GM12872 (cell line): ENCODE measurements at regions not wholly inside any gene's neighbourhood (a gene's known extent, or its start where the extent isn't known, plus 50 kb on each side); places are given as distances from the start of the nearest gene placed in this dataset.

Experiments
- CTCF ChIP-seq: IDR thresholded peaks from 3 replicates; pipeline ENCODE4 v1.5.1; 2011; ENCODE audit warnings: low read depth, mild to moderate bottlenecking, low read length, moderate library complexity; ENCODE audit not compliant: insufficient read depth

- TF ChIP-seq CTCF, result no peak
These were observed 96.3 kb upstream of the TSPAN5 start for GRCh38 chr4:98754736-98755135.

- TF ChIP-seq CTCF, result no peak
These were observed 90.8 kb upstream of the TSPAN5 start for GRCh38 chr4:98749206-98749605.

GRCh38 chr4:98748609-98749008 is 90.2 kb upstream of the TSPAN5 start:
- 0 out of 3 replicates have a peak, but pooled peaks have one; percentile 10 for TF ChIP-seq CTCF

GRCh38 chr4:98747393-98748091 is 89.1 kb upstream of the TSPAN5 start:
- no peak for TF ChIP-seq CTCF

DNA sequence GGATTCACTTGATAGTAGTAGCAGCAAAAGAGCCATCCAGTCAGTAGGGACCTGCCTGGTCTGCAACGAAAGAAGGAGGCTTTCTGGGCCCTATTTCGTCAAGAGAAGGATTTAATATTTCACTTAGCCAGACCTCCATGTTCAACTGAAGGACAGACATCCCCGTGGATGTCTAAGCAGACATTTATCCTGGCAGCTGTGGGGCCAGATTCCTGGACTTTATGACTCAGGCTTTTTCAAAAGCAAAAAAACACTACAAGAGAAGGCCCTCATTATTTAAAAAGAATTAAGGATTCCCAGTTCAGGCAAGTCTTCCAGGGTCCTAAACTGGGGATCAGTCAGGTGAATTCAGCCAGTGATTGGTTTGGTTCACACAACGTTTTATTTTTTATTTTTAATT is 88.5 kb upstream of the TSPAN5 start:
- no peak for TF ChIP-seq CTCF

GRCh38 chr4:98746530-98746929 is 88.1 kb upstream of the TSPAN5 start:
- TF ChIP-seq CTCF, result no peak

GRCh38 chr4:98745366-98745765 is 87.0 kb upstream of the TSPAN5 start:
- no peak for TF ChIP-seq CTCF
